ENCODE measurements at regions not wholly inside any gene's neighbourhood (a gene's known extent, or its start where the extent isn't known, plus 50 kb on each side); places are given as distances from the start of the nearest gene placed in this dataset.

- TF ChIP-seq YY1 (IDR thresholded peaks at IDR 0.05; ENCODE audit: low read depth) (no peak), TCF12 (IDR thresholded peaks at IDR 0.05; ENCODE audit: low read depth) (no peak), TAF1 (IDR thresholded peaks at IDR 0.05; ENCODE audit: low read depth) (no peak), REST (IDR thresholded peaks at IDR 0.05; ENCODE audit: low read depth) (no peak), CEBPB (IDR thresholded peaks at IDR 0.05) (no peak), MAX (IDR thresholded peaks at IDR 0.05) (no peak)
These were observed 1067.9 kb downstream of the BRINP3 start for GRCh38 chr1:189409774-189410173.
